ENCODE measurements at regions not wholly inside any gene's neighbourhood (a gene's known extent, or its start where the extent isn't known, plus 50 kb on each side); places are given as distances from the start of the nearest gene placed in this dataset.

GRCh38 chr2:228673876-228674554, 492.5 kb upstream of the SPHKAP start:
- no peak for TF ChIP-seq EZH2 (IDR thresholded peaks at IDR 0.05; ENCODE audit: insufficient read depth, poor library complexity, severe bottlenecking)
- no peak for TF ChIP-seq EZH2phosphoT487 (IDR thresholded peaks at IDR 0.05; ENCODE audit: insufficient read depth, low read depth)
- Histone ChIP-seq H3K27me3 (replicated peaks; ENCODE audit: insufficient read depth) (no peaks in the 10 kb centered on the region), H3K9ac (no peak overlapping the region), H3K27ac (no peak overlapping the region), H3K36me3 (ENCODE audit: low read depth) (no peaks in the 10 kb centered on the region), H3K9me3 (ENCODE audit: low read depth) (no peaks in the 10 kb centered on the region), H3F3A (ENCODE audit: insufficient read depth) (peaks cover 11% of the 10 kb centered on the region), H3K4me1 (ENCODE audit: insufficient read depth) (peaks cover 15% of the 10 kb centered on the region), H3K9me2 (ENCODE audit: insufficient read depth) (no peaks in the 10 kb centered on the region), H3K4me2 (ENCODE audit: unreplicated experiment) (no peak overlapping the region), H2AFZ (no peak overlapping the region), H4K20me1 (ENCODE audit: insufficient read depth) (no peaks in the 10 kb centered on the region), H3K79me2 (ENCODE audit: insufficient read depth) (no peaks in the 10 kb centered on the region), H3K4me3 (no peak overlapping the region)
- in situ Hi-C loops (cut with MboI), result loop anchor here (25.0 kb wide), 1 partner anchor 787 kb away; no protein-coding TSS in a partner anchor
- WGBS, 2 experiments (ENCODE audit: low coverage in 1 of 2, low lambda C conversion rate in 2 of 2, missing lambda C conversion rate in 2 of 2), result 83 to 84% methylated on average over 3 of the region's 3 CpGs
- DNase-seq, result no peak

GRCh38 chr2:228669690-228670089, 488.2 kb upstream of the SPHKAP start:
- H3K4me1 ChIP-seq (ENCODE audit: insufficient read depth), result peaks cover 4% of the 10 kb centered on the region
- no peak overlapping the region for H3K4me2 ChIP-seq (ENCODE audit: unreplicated experiment)
- no peaks in the 10 kb centered on the region for H3K9me3 ChIP-seq (ENCODE audit: low read depth)
- no peaks in the 10 kb centered on the region for H3K9me2 ChIP-seq (ENCODE audit: insufficient read depth)
- peaks cover 1% of the 10 kb centered on the region for H3F3A ChIP-seq (ENCODE audit: insufficient read depth)
- H3K9ac ChIP-seq, result no peak overlapping the region
- H3K27ac ChIP-seq, result no peak overlapping the region
- no peaks in the 10 kb centered on the region for H3K79me2 ChIP-seq (ENCODE audit: insufficient read depth)
- in situ Hi-C loops (cut with MboI), result loop anchor here (25.0 kb wide), 1 partner anchor 782 kb away; no protein-coding TSS in a partner anchor
- H2AFZ ChIP-seq, result no peak overlapping the region
- no peaks in the 10 kb centered on the region for H3K36me3 ChIP-seq (ENCODE audit: low read depth)
- whole genome bisulfite sequencing, 2 experiments (ENCODE audit: low coverage in 1 of 2, low lambda C conversion rate in 2 of 2, missing lambda C conversion rate in 2 of 2), result 59 to 63% methylated on average over 3 of the region's 3 CpGs
- TF ChIP-seq EZH2phosphoT487 (IDR thresholded peaks at IDR 0.05; ENCODE audit: insufficient read depth, low read depth) (no peak), EZH2 (IDR thresholded peaks at IDR 0.05; ENCODE audit: insufficient read depth, poor library complexity, severe bottlenecking) (no peak)
- no peak overlapping the region for H3K4me3 ChIP-seq
- no peak for DNase-seq
- no peaks in the 10 kb centered on the region for H4K20me1 ChIP-seq (ENCODE audit: insufficient read depth)
- H3K27me3 ChIP-seq (replicated peaks; ENCODE audit: insufficient read depth), result no peaks in the 10 kb centered on the region

- no peaks in the 10 kb centered on the region for H3K79me2 ChIP-seq (ENCODE audit: insufficient read depth)
- no peaks in the 10 kb centered on the region for H3K4me1 ChIP-seq (ENCODE audit: insufficient read depth)
- H3K9ac ChIP-seq, result no peak overlapping the region
- no peaks in the 10 kb centered on the region for H3K9me3 ChIP-seq (ENCODE audit: low read depth)
- no peaks in the 10 kb centered on the region for H3K36me3 ChIP-seq (ENCODE audit: low read depth)
- H3K4me2 ChIP-seq (ENCODE audit: unreplicated experiment), result no peak overlapping the region
- H3K9me2 ChIP-seq (ENCODE audit: insufficient read depth), result no peaks in the 10 kb centered on the region
- in situ Hi-C loops (cut with MboI), result loop anchor here (25.0 kb wide), 1 partner anchor 778 kb away; no protein-coding TSS in a partner anchor
- H3K27me3 ChIP-seq (replicated peaks; ENCODE audit: insufficient read depth), result no peaks in the 10 kb centered on the region
- no peak overlapping the region for H2AFZ ChIP-seq
- 61 to 73% methylated on average over 1 of the region's 1 CpG for WGBS, 2 experiments (ENCODE audit: low coverage in 1 of 2, low lambda C conversion rate in 2 of 2, missing lambda C conversion rate in 2 of 2)
- no peak overlapping the region for H3K4me3 ChIP-seq
- no peaks in the 10 kb centered on the region for H4K20me1 ChIP-seq (ENCODE audit: insufficient read depth)
- H3K27ac ChIP-seq, result no peak overlapping the region
- DNase-seq, result no peak
- no peaks in the 10 kb centered on the region for H3F3A ChIP-seq (ENCODE audit: insufficient read depth)
- no peak for TF ChIP-seq EZH2phosphoT487 (IDR thresholded peaks at IDR 0.05; ENCODE audit: insufficient read depth, low read depth)
- no peak for TF ChIP-seq EZH2 (IDR thresholded peaks at IDR 0.05; ENCODE audit: insufficient read depth, poor library complexity, severe bottlenecking)
These were observed 483.7 kb upstream of the SPHKAP start for GRCh38 chr2:228665232-228665631.

- no peaks in the 10 kb centered on the region for H3F3A ChIP-seq (ENCODE audit: insufficient read depth)
- H3K79me2 ChIP-seq (ENCODE audit: insufficient read depth), result no peaks in the 10 kb centered on the region
- WGBS, 2 experiments (ENCODE audit: low coverage in 1 of 2, low lambda C conversion rate in 2 of 2, missing lambda C conversion rate in 2 of 2), result 89 to 97% methylated on average over 5 of the region's 5 CpGs
- TF ChIP-seq EZH2phosphoT487 (IDR thresholded peaks at IDR 0.05; ENCODE audit: insufficient read depth, low read depth) (0 out of 2 replicates have a peak, but pooled peaks have one; percentile 54), EZH2 (IDR thresholded peaks at IDR 0.05; ENCODE audit: insufficient read depth, poor library complexity, severe bottlenecking) (no peak)
- no peak overlapping the region for H3K4me2 ChIP-seq (ENCODE audit: unreplicated experiment)
- no peak overlapping the region for H3K27ac ChIP-seq
- no peaks in the 10 kb centered on the region for H4K20me1 ChIP-seq (ENCODE audit: insufficient read depth)
- no peak overlapping the region for H3K9ac ChIP-seq
- DNase-seq, result peak; percentile 90
- no peaks in the 10 kb centered on the region for H3K9me3 ChIP-seq (ENCODE audit: low read depth)
- H3K4me3 ChIP-seq, result no peak overlapping the region
- H3K36me3 ChIP-seq (ENCODE audit: low read depth), result no peaks in the 10 kb centered on the region
- H3K4me1 ChIP-seq (ENCODE audit: insufficient read depth), result no peaks in the 10 kb centered on the region
- no peak overlapping the region for H2AFZ ChIP-seq
- in situ Hi-C loops (cut with MboI), result loop anchor here (10.0 to 25.0 kb wide), 2 partner anchors 604 to 772 kb away; no protein-coding TSS in a partner anchor
- H3K9me2 ChIP-seq (ENCODE audit: insufficient read depth), result no peaks in the 10 kb centered on the region
- no peaks in the 10 kb centered on the region for H3K27me3 ChIP-seq (replicated peaks; ENCODE audit: insufficient read depth)
These were observed 477.5 kb upstream of the SPHKAP start for GRCh38 chr2:228658998-228659397.
